VCaP (cell line): ENCODE measurements at regions not wholly inside any gene's neighbourhood (a gene's known extent, or its start where the extent isn't known, plus 50 kb on each side); places are given as distances from the start of the nearest gene placed in this dataset.
"Not testable (repeated sequence)": the region's sequence is repeated elsewhere in the genome, so short reads cannot be mapped to it uniquely, and the experiment has no call there.

Experiments used
- H3K27ac ChIP-seq: fragments of 450-650 bp; 2 replicates; pipeline ENCODE4 v1.5.1; 2017
- TF ChIP-seq, protein P1 (sequence below): fragments of 450-650 bp; conservative IDR thresholded peaks from 2 replicates; pipeline ENCODE4 v1.5.1; 2017; ENCODE audit warnings: mild to moderate bottlenecking, moderate library complexity

- TF ChIP-seq, protein P1, sequence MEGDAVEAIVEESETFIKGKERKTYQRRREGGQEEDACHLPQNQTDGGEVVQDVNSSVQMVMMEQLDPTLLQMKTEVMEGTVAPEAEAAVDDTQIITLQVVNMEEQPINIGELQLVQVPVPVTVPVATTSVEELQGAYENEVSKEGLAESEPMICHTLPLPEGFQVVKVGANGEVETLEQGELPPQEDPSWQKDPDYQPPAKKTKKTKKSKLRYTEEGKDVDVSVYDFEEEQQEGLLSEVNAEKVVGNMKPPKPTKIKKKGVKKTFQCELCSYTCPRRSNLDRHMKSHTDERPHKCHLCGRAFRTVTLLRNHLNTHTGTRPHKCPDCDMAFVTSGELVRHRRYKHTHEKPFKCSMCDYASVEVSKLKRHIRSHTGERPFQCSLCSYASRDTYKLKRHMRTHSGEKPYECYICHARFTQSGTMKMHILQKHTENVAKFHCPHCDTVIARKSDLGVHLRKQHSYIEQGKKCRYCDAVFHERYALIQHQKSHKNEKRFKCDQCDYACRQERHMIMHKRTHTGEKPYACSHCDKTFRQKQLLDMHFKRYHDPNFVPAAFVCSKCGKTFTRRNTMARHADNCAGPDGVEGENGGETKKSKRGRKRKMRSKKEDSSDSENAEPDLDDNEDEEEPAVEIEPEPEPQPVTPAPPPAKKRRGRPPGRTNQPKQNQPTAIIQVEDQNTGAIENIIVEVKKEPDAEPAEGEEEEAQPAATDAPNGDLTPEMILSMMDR = no peak
- H3K27ac ChIP-seq = no peak overlapping the region
Observed at GRCh38 chr12:62196146-62196545, 64.1 kb upstream of the USP15 start.

- not testable (repeated sequence) for H3K27ac ChIP-seq
Observed at GRCh38 chr12:62202861-62203260, 57.3 kb upstream of the USP15 start.

DNA sequence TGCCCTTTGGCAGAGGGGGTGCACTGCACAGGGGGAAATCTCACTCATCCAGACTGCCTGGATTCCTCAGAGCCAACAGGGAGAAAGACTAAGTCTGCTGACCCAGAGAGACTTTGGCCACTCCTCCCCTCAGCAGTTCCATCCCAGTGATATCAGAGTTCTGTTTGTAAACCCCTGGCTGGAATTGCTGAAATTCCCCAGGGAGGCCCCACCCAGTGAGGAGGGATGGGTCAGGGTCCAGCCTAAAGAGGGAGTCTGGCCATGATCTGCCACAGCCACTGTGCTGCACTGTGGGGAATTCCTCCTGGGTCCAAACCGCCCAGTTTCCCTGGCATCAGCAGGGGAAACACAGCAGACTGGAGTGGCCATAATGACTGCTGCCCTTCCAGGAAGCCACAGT, 54.9 kb upstream of the USP15 start:
- H3K27ac ChIP-seq = no peak overlapping the region
- TF ChIP-seq, protein P1 = no peak

DNA sequence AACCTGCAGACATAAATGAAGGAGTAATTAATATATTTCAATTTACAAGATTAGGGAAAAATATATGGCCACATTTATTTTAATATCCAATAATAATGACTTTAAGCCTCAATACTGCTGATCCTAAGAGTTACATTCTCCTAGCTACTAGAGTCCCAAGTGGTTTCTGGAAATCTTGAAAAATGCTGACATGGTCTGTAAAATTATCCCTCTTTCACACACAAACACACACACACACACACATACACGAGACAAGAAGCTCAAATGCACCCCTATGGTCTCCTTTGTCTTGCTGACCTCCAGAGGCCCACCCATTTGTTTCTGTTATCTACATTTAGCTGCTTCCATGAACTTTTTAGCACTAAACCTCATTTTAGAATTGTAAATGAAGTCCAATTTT, 53.0 kb upstream of the USP15 start:
- TF ChIP-seq, protein P1 = no peak
- H3K27ac ChIP-seq = no peak overlapping the region
